ENCODE measurements at regions not wholly inside any gene's neighbourhood (a gene's known extent, or its start where the extent isn't known, plus 50 kb on each side); places are given as distances from the start of the nearest gene placed in this dataset.

DNA sequence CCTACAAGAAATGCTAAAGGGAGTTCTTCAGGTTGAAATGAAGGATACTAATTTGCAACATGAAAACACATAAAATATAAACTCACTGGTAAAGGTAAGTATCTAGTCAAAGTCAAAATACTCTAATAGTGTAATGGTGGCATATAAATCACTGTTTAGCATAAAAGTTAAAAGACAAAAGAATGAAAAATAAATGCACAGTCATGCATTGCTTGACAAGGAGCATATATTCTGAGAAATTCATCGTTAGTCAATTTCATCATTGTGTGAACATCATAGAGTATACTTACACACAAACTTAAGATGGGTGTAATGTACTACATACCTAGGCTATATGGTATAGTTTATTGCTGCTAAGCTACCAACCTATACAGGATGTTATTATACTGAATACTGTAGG lies 194.4 kb upstream of the PDE5A start:
- DNase-seq (ENCODE audit: low read depth): no peak
- no peak overlapping the region for H3K4me3 ChIP-seq (ENCODE audit: low read depth, low read length)
- TF ChIP-seq MAX (IDR thresholded peaks at IDR 0.05; ENCODE audit: low read depth, low read length) (no peak), CTCF (IDR thresholded peaks at IDR 0.05; ENCODE audit: low read depth, low read length) (no peak), POLR2A (IDR thresholded peaks at IDR 0.05; ENCODE audit: extremely low read depth, insufficient read length) (no peak), MYC (IDR thresholded peaks at IDR 0.05; ENCODE audit: low read depth, low read length) (no peak)

GRCh38 chr4:119816473-119816872 lies 187.9 kb upstream of the PDE5A start:
- TF ChIP-seq MYC (IDR thresholded peaks at IDR 0.05; ENCODE audit: low read depth, low read length): no peak
- no peak for TF ChIP-seq POLR2A (IDR thresholded peaks at IDR 0.05; ENCODE audit: extremely low read depth, insufficient read length)
- TF ChIP-seq CTCF (IDR thresholded peaks at IDR 0.05; ENCODE audit: low read depth, low read length): no peak
- no peak for TF ChIP-seq MAX (IDR thresholded peaks at IDR 0.05; ENCODE audit: low read depth, low read length)
- no peak for DNase-seq (ENCODE audit: low read depth)
- no peak overlapping the region for H3K4me3 ChIP-seq (ENCODE audit: low read depth, low read length)

DNA sequence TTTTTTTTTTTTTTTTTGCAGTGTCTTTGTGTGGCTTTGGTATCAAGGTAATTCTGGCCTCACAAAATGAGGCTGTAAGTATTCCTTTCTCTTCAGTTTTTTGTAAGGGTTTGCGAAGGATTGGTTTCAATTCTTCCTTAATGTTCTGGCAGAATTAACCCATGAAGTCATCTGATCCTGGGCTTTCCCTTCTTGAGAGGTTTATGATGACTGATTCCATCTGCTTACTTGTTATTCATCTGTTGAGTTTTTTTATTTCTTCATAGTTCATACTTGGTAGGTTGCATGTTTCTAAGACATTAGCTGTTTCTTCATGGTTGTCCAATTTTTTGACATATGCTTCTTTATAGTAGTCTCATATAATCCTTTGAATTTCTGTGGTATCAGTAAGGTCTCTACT lies 181.4 kb upstream of the PDE5A start:
- TF ChIP-seq MYC (IDR thresholded peaks at IDR 0.05; ENCODE audit: low read depth, low read length): no peak
- TF ChIP-seq MAX (IDR thresholded peaks at IDR 0.05; ENCODE audit: low read depth, low read length): no peak
- no peak for TF ChIP-seq CTCF (IDR thresholded peaks at IDR 0.05; ENCODE audit: low read depth, low read length)
- no peak for TF ChIP-seq POLR2A (IDR thresholded peaks at IDR 0.05; ENCODE audit: extremely low read depth, insufficient read length)
- DNase-seq (ENCODE audit: low read depth): no peak
- H3K4me3 ChIP-seq (ENCODE audit: low read depth, low read length): no peak overlapping the region

GRCh38 chr4:119804404-119804803 lies 175.8 kb upstream of the PDE5A start:
- TF ChIP-seq MYC (IDR thresholded peaks at IDR 0.05; ENCODE audit: low read depth, low read length) (no peak), MAX (IDR thresholded peaks at IDR 0.05; ENCODE audit: low read depth, low read length) (no peak), POLR2A (IDR thresholded peaks at IDR 0.05; ENCODE audit: extremely low read depth, insufficient read length) (no peak), CTCF (IDR thresholded peaks at IDR 0.05; ENCODE audit: low read depth, low read length) (no peak)
- DNase-seq (ENCODE audit: low read depth): no peak
- H3K4me3 ChIP-seq (ENCODE audit: low read depth, low read length): no peak overlapping the region

GRCh38 chr4:119797238-119797894 lies 168.8 kb upstream of the PDE5A start:
- TF ChIP-seq MAX (IDR thresholded peaks at IDR 0.05; ENCODE audit: low read depth, low read length) (no peak), POLR2A (IDR thresholded peaks at IDR 0.05; ENCODE audit: extremely low read depth, insufficient read length) (no peak), MYC (IDR thresholded peaks at IDR 0.05; ENCODE audit: low read depth, low read length) (no peak), CTCF (IDR thresholded peaks at IDR 0.05; ENCODE audit: low read depth, low read length) (no peak)
- no peak overlapping the region for H3K4me3 ChIP-seq (ENCODE audit: low read depth, low read length)
- DNase-seq (ENCODE audit: low read depth): no peak
